SH-SY5Y (cell line): ENCODE measurements at regions not wholly inside any gene's neighbourhood (a gene's known extent, or its start where the extent isn't known, plus 50 kb on each side); places are given as distances from the start of the nearest gene placed in this dataset.

Source experiments
- GATA2 ChIP-seq: IDR thresholded peaks from 2 replicates; pipeline ENCODE4 v1.6.1; 2011; ENCODE audit warnings: mild to moderate bottlenecking, low read depth, low read length
- GATA3 ChIP-seq: IDR thresholded peaks from 2 replicates; pipeline ENCODE4 v1.6.1; 2011; ENCODE audit warnings: low read depth, mild to moderate bottlenecking, low read length, moderate library complexity

DNA sequence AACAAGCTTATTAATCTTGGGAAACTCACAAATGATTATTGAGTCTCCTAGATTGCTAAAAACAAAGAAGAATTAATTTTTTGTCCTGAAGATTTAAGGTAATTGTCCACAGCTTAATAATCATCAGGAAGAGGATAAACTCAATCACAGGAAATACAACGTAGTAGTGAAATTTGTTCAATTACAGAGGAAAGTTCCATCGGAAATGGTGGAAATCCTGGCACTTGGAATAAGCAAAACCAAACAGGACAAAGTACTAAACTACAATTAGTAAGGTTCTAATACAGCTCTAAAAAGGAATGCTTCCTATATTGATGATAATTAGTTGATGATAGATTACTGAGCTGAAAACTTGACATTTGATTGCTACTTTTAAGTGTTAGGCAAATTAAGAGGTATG, 485.4 kb downstream of the USP25 start:
- no peak for TF ChIP-seq GATA2
- no peak for TF ChIP-seq GATA3
